Stomach (tissue), 4 donors: ENCODE measurements at regions not wholly inside any gene's neighbourhood (a gene's known extent, or its start where the extent isn't known, plus 50 kb on each side); places are given as distances from the start of the nearest gene placed in this dataset.

Experiments
- EP300 ChIP-seq: sonication (generic); formaldehyde crosslinking; IDR thresholded peaks from one replicate; pipeline ENCODE4 v1.6.1; 2017; ENCODE audit warnings: antibody characterized with exemption
- POLR2A ChIP-seq, 4 donors: fragments of 450-650 bp; IDR thresholded peaks; one replicate each; pipeline ENCODE4 v1.6.1; 2016; ENCODE audit warnings: antibody characterized with exemption in 4 of 4, control low read depth in 2 of 4, mild to moderate bottlenecking in 1 of 4, moderate library complexity in 1 of 4
- POLR2AphosphoS5 ChIP-seq, 3 donors: sonication (generic); formaldehyde crosslinking; IDR thresholded peaks; one replicate each; pipeline ENCODE4 v1.6.1; 2016; ENCODE audit warnings: antibody characterized with exemption in 3 of 3
- TF ChIP-seq, protein P1 (sequence below), 7 experiments: fragments of 450-650 bp in 4 of 7; fragments of 200-600 bp in 3 of 7; sonication (generic) in 3 of 7; IDR thresholded peaks; one replicate each; pipeline ENCODE4 v1.5.1; 2016 to 2019; ENCODE audit warnings: antibody characterized with exemption in 7 of 7, control low read depth in 2 of 7, mild to moderate bottlenecking in 1 of 7

DNA sequence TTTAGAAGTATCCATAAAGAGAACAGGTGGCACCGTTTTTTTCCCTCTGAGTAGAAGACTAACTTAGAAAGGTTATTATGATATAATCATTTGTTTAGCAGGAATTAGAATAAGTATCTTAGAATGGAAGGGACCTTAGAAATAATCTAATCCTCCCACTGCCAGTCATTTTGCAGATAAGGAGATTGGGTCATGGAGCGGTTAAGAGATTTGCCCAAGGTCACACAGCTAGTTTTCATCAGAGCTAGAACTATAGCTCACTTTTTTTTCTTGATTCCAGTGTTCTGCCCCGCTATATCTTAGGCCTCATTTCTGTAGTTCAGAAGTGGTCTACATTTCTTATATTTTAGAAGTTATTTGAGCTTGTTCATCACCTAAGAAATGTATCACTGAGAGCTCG is 139.6 kb downstream of the PRL start:
- no peak for TF ChIP-seq POLR2A (IDR thresholded peaks at IDR 0.05)
- TF ChIP-seq, protein P1, sequence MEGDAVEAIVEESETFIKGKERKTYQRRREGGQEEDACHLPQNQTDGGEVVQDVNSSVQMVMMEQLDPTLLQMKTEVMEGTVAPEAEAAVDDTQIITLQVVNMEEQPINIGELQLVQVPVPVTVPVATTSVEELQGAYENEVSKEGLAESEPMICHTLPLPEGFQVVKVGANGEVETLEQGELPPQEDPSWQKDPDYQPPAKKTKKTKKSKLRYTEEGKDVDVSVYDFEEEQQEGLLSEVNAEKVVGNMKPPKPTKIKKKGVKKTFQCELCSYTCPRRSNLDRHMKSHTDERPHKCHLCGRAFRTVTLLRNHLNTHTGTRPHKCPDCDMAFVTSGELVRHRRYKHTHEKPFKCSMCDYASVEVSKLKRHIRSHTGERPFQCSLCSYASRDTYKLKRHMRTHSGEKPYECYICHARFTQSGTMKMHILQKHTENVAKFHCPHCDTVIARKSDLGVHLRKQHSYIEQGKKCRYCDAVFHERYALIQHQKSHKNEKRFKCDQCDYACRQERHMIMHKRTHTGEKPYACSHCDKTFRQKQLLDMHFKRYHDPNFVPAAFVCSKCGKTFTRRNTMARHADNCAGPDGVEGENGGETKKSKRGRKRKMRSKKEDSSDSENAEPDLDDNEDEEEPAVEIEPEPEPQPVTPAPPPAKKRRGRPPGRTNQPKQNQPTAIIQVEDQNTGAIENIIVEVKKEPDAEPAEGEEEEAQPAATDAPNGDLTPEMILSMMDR (IDR thresholded peaks at IDR 0.05) = no peak
- no peak for TF ChIP-seq POLR2AphosphoS5 (IDR thresholded peaks at IDR 0.05)
- TF ChIP-seq EP300 = no peak
